DND-41 (cell line): ENCODE measurements at regions not wholly inside any gene's neighbourhood (a gene's known extent, or its start where the extent isn't known, plus 50 kb on each side); places are given as distances from the start of the nearest gene placed in this dataset.

Source experiments
- CTCF ChIP-seq: IDR thresholded peaks from 2 replicates; pipeline ENCODE4 v1.5.1; 2012; ENCODE audit warnings: borderline replicate concordance, low read length, moderate library complexity, mild to moderate bottlenecking; ENCODE audit not compliant: poor library complexity, severe bottlenecking; ENCODE audit errors: extremely low read depth
- EZH2 ChIP-seq: IDR thresholded peaks from 3 replicates; pipeline ENCODE4 v1.6.1; 2012; ENCODE audit warnings: borderline replicate concordance, low read depth, mild to moderate bottlenecking, moderate library complexity, low read length, inconsistent platforms; ENCODE audit not compliant: severe bottlenecking

- TF ChIP-seq CTCF (no peak), EZH2 (no peak)
Measured at GRCh38 chr3:80496452-80496851, 728.7 kb upstream of the ROBO1 start.
